GM21528 (cell line): ENCODE measurements at regions not wholly inside any gene's neighbourhood (a gene's known extent, or its start where the extent isn't known, plus 50 kb on each side); places are given as distances from the start of the nearest gene placed in this dataset.

Source experiments
- ATAC-seq: cut with Tn5 transposase; IDR thresholded peaks from one replicate; pipeline ENCODE4 v1.9.1; 2021; ENCODE audit warnings: mild to moderate bottlenecking, moderate library complexity; ENCODE audit not compliant: unreplicated experiment, low FRiP score

DNA sequence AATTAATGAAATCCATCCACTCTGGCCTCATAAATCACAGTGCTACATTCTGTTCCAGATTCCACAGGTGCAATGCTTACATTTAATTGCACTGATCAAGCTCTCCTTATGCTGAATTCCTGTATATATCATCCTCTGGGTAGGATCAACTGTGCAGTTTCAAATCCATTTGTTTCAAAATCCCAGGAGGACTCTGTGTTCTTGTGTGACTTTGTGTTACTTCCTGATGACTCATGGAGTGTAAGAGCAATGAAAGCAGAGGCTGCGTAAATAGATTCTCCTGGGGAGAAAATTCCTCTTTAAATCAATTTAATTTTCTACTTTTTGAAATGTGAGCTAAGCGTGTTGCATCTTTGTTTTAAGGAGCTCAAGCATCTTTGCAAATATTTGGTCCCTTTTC is 752.7 kb downstream of the METTL15 start:
- ATAC-seq: no peak

DNA sequence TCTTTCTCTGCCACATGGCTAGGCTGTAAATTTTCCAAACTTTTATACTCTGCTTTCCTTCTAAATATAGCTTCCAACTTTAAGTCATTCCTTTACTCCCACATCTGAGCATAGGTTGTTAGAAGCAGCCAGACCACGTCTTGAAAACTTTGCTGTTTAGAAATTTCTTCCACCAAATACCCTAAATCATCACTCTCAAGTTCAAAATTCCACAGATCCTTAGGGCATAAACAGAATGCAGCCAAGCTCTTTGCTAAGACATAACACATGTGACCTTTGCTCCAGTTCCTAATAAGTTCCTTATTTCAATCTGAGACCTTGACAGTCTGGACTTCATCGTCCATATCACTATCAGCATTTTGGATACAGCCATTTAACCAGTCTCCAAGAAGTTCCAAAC is 749.9 kb downstream of the METTL15 start:
- ATAC-seq: no peak

DNA sequence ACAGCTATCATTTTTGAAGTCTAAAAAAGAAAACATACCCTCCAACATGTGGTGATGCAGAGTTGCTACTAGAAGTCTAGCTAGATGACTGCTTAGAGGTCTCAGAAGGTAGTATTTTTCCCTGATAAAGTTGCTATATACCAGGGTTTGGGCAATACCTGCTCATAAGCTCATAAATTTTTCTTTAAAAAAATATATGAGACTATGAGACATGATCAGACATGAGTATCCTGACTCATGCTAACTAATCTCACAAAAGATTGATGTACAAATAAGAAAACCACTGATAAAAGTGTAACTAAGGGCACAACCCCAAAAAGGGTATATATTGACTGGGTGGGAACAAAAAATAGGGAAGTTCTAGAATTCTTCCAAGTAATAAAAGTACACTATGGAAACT is 740.9 kb downstream of the METTL15 start:
- ATAC-seq: no peak

DNA sequence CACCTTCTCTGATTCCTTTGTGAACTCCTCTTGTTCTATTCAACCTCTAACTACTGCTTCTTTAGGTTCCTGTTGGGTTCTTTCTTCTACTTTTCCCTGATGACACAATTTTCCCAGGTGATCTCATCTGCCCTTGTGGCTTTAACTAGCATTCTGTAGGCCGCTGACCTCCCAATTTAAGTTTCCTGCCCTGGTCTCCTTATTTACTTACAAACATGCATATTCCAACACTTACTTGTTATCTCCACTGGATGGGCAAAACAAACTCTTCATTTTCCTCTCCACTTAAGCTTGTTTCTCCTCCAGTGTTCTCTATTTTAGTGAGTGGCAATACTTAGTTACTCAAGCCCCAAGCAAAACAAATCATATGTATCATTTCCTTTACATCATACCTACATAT is 734.5 kb downstream of the METTL15 start:
- ATAC-seq: no peak

DNA sequence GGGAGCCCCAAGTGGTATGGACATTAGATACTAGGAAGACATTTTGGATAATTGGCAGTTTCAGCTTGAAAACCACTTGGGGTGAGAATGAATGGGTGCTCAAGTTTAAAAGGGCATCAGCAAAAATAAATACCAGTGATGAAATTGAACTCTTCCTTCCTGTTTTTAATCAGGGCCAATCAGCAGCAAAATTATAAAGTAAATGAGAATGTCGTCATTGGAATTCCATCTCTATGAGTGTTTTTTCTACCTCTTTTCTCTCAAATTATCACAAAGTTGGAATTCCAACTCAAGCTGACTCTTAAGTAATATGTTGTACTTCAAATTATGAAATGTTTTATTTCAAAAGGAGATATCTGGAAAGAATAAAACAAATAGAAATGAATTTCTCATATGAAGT is 730.6 kb downstream of the METTL15 start:
- no peak for ATAC-seq

DNA sequence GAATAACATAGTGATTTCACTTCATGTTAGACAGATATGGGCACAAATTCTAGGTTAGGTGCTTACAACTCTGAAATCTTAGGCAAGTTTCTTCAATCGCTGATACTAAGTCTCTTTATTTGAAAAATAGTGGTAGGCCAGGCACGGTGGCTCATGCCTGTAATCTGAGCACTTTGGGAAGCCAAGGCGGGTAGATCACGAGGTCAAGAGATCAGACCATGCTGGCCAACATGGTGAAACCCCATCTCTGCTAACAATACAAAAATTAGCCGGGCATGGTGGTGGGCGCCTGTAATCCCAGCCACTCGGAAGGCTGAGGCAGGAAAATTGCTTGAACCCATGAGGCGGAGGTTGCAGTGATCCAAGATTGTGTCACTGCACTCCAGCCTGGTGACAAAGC is 729.4 kb downstream of the METTL15 start:
- no peak for ATAC-seq

DNA sequence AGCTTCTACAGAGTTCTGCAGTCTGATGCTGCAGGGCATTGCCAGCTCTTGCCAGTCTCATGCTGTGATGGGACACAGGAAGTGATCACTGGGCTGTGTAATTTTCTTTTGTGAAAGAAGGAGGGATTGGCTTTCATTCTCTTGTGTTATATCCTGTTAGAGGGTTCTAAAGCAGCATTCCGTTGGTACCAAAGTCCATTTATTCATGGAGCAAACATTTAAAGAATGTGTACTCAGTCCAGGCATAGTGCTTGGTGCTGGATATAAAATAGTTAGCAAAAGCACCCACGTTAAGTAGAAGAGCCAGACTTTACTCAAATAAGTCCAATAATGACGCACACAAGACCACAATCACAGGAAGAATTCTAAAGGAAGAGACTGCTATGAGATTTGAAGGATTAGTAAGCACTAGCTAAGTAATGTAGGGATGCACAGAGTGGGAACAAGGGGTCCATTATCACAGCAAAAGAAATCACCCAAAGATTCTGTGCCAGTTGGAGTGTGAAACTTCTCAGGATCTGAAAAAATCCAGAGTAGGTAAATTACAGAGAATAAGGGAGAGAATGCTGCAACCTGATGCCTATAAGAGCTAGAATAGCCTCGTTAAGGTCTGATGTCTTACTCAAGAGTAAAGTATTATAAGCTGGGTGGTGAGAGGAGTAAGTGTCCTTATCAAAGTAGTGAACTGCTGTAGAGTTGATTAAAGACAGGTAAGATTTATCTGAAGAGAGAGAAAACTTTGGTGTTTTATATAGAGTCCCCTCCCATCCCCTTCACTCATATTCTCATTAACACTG is 728.3 kb downstream of the METTL15 start:
- ATAC-seq: no peak

DNA sequence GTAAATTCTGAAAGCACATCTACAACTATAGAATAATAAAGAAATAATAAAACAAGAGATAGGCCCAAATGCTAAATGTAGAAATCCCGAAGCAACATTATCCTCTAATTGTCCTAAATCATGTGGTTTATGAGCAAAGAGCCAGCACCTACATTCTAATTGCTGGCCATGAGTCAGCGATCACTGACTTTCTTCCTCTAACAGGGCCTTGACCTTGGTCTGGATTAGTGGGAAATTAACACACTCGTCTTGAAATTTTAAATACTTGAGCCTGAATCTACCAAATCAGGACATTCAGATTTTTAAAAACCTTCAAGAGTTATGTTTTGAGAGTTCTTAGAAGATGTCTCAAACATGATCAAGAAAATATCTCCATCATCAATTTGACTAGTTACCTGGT is 727.6 kb downstream of the METTL15 start:
- ATAC-seq: no peak

DNA sequence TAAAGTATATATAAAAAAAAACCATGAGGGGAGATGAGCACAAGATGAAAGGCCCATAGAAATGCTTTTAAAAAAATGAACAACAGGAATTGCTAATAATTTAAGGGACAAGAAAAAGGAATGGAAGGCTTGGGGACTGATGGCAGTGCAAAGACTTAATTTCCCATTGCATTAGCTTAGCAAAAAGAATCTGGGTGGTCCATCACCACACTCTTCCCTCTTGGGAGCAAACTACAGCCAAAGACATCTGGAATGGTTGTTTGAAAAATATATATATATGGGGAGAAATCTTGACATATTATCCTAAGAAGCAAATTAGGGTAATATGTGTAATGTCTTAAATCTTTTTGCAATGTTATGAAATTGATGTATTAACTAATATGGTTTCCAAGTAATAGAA is 727.1 kb downstream of the METTL15 start:
- ATAC-seq: no peak

DNA sequence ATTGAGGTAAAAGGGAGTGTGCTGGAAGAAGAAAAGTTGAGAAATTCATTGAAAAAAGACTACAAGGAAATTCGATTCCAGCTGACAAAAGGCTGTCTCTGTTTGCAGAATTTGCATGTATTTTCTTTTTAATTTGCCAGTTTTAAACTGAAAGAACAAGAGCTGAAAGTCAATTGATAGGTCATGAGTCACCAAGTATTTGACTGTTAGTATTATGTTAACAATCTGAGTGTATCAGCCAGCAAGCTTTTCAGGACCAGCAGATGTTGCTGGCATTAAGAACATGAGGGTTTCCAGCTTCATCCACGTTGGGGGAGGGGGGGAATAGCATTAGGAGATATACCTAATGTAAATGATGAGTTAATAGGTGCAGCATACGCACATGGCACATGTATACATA is 726.7 kb downstream of the METTL15 start:
- ATAC-seq: no peak

DNA sequence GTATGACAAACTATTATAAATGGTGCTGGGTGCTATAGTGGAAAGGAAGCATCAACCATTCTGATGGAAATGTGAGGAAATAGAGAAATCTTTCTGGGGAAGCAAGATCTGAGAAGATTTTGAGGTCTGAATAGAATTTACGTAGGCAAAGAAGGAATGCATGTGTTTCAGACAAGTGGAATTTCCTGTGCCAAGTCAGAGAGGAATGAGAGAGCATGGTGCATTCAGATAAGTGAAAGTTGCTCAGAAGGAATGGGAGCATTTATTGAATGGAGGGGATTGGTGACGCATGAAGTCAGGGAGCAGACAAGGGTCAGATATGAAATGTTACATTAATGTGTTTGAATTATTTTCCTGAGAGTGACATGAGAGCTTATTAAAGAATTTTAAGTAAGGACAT is 725.5 kb downstream of the METTL15 start:
- ATAC-seq: no peak

DNA sequence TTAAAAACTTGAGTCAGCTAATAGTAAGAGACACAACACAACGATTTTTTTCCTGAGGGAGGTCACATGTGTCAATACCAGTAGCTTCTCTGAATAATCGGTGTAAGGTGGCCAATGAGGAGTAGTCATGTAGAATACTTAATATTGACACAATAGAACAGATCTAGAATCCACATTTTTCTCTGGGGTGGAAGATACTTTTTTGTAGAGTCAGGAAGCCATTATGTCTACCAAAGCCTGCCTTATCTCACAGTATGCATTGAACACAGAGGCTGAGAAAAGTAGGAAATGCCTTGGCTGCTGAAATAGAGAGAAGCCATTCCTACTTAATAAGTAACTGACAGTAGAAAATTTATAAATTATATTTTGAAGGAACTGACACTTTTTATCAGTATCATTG is 725.0 kb downstream of the METTL15 start:
- ATAC-seq: no peak

DNA sequence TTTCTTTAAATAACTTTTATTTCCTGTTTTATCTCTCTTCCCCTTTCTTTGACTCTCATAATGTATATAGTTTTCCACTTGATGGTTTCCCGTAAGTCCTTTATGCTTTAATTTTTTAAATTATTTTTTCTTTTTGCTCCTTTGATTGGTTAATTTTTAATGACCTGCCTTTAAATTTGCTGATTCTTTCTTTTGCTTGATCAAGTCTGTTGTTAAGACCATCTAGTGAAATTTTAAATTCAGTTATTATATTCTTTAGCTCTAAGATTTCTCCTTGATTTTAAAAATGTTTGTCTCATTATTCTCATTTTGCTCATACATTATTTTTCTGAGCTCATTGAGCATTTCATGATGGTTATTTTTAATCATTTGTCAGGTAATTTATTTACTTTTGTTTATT is 718.6 kb downstream of the METTL15 start:
- no peak for ATAC-seq

DNA sequence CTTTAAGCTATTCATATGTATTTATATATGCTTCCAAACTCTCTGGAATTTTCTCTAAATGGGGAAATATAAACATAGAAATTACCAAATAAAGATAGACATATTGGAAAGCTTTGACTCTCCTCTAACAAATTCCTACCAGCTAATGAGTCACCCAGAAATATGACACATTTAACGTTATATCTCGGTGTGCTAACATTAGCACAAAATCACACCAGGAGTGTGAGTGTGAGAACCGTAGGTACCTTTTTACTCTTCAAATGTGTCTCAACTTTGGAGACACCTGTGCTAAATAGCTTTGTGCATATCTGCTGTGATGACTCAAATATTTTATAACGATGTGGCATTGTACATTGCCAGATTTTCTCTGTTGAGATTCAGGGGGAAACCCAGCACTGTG is 714.4 kb downstream of the METTL15 start:
- ATAC-seq: no peak

DNA sequence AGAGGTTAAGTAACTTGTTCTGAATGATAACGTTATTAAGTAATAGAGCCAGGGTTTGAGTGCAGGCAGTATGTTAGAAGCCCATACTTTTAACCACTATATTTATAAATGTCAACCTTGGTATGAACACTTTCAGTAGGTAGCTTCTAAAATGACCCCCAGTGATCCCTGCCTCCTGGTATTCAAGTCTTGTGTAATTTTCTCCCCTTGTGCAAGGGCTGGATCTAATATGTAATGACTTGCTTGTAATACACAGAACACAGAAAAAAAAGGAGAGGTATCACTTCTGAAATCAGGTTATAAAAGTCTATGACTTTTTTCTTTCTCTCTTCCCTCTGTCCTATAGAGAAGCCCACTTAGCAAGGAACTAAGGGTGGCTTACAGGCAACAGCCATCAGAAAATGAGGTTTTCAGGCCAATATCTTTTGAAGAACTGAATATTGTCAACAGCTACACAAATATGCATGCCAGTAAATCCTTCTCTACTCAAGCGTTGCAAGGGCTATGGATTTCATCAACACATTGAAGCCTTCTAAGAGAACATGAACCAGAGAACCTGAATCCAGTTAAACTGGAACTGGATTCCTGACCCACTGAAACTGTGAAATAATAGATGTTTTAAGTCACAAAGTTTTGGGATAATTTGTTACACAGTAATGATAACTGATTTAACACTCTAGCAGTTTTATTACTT is 712.3 kb downstream of the METTL15 start:
- ATAC-seq: no peak

DNA sequence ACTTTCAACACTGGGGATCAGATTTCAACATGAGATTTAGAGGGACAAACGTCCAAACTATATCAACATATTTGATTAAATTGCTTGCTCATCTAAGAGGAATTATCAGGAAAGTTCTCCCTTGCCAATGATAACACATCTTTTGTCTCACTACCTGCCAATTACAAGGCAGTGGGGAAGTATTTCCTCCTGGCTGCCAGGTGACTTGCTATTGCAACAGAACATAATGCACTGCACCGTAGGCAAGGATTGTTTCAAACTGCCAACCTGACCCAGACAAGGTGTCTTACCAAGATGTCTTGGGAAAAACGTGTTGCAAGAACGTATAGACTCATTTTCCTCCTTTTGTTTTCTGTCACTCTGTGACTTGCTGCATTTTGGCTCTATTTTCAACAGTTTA is 711.6 kb downstream of the METTL15 start:
- no peak for ATAC-seq

DNA sequence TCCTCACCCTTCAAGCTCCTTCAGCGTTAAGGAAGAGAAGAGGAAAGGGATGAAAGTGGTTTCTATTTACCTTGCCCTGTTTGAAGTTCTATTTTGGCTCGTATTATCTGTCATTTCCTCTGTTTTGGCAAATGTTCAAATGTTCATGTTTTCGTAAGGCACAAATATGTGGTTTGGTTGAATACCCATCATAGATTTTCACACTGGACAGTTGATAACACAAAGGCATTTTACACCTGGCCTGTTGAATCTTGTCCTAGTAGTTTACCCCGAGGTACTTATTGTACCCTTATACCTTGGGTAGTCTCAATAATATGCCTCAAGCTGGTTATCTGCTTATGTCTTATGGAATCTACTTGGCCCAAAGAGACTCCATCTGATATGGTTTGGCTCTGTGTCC is 706.9 kb downstream of the METTL15 start:
- ATAC-seq: no peak

DNA sequence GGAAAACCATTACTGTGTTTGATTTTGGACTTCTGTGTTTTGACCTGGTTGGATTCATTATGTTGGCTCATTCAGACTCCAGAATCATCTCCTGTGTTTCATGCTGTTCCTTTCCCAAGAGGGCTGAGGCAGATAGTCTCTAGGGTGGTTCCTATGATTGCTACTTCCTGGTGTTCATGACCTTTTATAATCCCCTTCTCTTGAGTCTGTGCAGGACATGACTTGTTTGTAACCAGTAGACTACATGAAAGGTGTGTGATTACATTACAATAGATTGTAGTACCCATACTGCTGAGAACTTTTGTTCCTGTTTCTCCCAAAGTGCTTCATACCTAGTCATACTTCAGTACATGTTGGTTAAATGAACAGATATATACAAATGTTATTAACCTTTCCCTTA is 700.6 kb downstream of the METTL15 start:
- ATAC-seq: no peak

DNA sequence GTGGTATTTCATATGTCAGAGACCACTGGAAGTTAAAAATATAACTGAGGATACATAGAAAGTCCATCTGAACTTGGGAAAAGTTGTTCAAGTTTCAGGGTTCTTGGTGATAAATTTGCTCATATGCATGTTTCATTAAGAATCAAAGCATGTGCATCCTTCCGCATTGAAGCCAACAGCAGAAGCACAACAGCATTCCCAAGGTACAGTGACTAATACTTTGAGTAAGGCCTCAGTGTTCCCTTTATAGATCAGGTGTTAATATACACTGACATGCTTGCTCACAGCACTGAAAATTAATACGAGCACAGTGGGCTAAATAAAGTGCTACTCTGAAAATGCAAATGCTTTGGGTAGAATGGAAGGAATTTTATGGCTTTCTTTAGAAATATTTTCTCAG is 691.1 kb downstream of the METTL15 start:
- ATAC-seq: no peak

DNA sequence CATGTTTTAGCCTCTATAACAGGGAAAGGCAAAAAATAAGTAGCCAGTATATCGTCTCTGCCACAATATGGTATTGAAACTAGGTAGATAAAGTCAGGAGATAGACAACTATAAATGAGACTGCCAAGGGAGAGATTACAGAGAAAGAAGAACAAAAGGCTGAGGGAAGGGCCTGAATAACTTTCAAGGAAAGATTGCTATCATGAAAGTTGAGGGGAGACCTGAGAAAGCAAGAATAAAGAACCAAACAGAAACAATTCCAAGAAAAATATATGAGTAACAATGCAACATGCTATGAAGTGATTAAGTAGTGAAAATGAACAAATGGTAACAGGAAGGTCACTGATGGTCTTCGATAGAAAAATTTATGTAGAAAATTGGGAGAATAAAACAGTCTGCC is 690.1 kb downstream of the METTL15 start:
- ATAC-seq: no peak

DNA sequence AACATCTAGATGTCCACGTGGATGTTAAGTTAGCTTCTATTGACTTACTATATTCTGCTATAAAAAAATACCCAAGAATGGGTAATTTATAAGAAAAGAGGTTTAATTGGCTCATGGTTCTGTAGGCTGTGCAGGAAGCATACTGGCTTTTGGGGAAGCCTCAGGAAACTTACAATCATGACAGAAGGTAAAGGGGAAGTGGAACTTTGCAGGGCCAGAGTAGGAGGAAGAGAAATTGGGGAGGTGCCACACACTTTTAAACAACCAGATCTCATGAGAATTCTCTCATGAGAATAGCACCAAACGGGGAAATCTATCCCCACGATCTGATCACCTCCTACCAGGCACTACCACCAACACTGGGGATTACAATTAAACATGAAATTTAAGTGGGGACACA is 689.3 kb downstream of the METTL15 start:
- ATAC-seq: no peak

DNA sequence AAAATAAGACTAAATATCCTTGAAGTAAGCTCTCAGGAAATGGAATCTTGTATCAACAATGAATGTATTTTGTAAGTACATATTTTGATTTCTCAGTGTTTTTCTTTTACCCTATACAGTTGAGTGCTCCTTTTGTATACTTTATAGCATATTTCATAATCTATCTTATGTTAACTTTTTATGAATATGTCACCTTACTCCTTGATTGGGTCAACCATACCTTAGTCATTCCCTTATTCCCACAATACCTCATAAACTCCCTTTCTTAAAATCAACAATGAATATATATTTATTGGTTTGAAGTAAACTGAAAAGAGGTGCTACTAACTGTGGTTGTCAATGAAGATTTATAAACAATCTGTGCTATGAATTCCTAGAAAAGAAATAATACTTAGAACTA is 686.2 kb downstream of the METTL15 start:
- ATAC-seq: no peak
